GM10248 (cell line): ENCODE measurements at regions not wholly inside any gene's neighbourhood (a gene's known extent, or its start where the extent isn't known, plus 50 kb on each side); places are given as distances from the start of the nearest gene placed in this dataset.
"Not testable (repeated sequence)": the region's sequence is repeated elsewhere in the genome, so short reads cannot be mapped to it uniquely, and the experiment has no call there.

ENCODE experiments used
- CTCF ChIA-PET: fragments of 300-600 bp; sonication (Branson Sonifier 250); formaldehyde crosslinking; extraction: SDS; loops from one replicate; lab custom pipeline; 2021; ENCODE audit warnings: antibody characterized with exemption; lab: Yijun Ruan, JAX
- POLR2A ChIA-PET: fragments of 350-650 bp; sonication (Branson Sonifier 250); formaldehyde crosslinking; extraction: SDS; loops from one replicate; lab custom pipeline; 2020; ENCODE audit warnings: antibody characterized with exemption; lab: Yijun Ruan, JAX
- DNase-seq: peaks from one replicate; pipeline ENCODE4 v3.0.0; 2012; ENCODE audit errors: extremely low spot score
- CTCF ChIP-seq: IDR thresholded peaks from 2 replicates; pipeline ENCODE4 v1.5.1; 2012; ENCODE audit warnings: mild to moderate bottlenecking, low read depth; ENCODE audit errors: extremely low read depth, missing control alignments, control extremely low read depth

GRCh38 chr7:131627735-131628190, 71.3 kb upstream of the PODXL start:
- CTCF ChIA-PET, result interaction anchor here (1.6 kb wide), 1 partner anchor 27 kb away, joined by 5 read pairs; no protein-coding TSS in a partner anchor
- no peak for TF ChIP-seq CTCF
- POLR2A ChIA-PET, result no interaction called here
- no peak for DNase-seq

GRCh38 chr7:131626643-131627042, 70.2 kb upstream of the PODXL start:
- CTCF ChIA-PET, result interaction anchor here (1.2 to 1.6 kb wide), 2 partner anchors 20 to 29 kb away, joined by 3 to 5 read pairs; no protein-coding TSS in a partner anchor
- POLR2A ChIA-PET, result no interaction called here
- no peak for DNase-seq
- no peak for TF ChIP-seq CTCF

GRCh38 chr7:131625817-131626372, 69.5 kb upstream of the PODXL start:
- ChIA-PET CTCF (interaction anchor here (1.1 to 1.2 kb wide), 3 partner anchors 11 to 29 kb away, joined by 3 read pairs; no protein-coding TSS in a partner anchor), POLR2A (no interaction called here)
- no peak for DNase-seq
- TF ChIP-seq CTCF, result no peak

DNA sequence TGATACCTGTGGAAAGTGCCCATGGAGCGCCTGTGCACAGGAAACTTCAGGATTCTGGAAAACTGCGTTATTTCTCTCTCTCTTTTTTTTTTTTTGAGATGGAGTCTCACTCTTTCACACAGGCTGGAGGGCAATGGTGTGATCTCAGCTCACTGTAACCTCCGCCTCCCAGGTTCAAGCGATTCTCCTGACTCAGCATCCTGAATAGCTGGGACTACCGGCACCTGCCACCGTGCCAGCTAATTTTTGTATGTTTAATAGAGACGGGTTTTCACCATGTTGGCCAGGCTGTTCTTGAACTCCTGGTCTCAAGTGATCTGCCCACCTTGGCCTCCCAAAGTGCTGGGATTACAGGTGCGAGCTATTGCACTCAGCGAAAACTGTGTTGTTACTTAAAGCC, 68.9 kb upstream of the PODXL start:
- CTCF ChIA-PET, result interaction anchor here (1.1 kb wide), 2 partner anchors 10 to 28 kb away, joined by 3 read pairs; no protein-coding TSS in a partner anchor
- DNase-seq, POLR2A ChIA-PET: not testable (repeated sequence)

DNA sequence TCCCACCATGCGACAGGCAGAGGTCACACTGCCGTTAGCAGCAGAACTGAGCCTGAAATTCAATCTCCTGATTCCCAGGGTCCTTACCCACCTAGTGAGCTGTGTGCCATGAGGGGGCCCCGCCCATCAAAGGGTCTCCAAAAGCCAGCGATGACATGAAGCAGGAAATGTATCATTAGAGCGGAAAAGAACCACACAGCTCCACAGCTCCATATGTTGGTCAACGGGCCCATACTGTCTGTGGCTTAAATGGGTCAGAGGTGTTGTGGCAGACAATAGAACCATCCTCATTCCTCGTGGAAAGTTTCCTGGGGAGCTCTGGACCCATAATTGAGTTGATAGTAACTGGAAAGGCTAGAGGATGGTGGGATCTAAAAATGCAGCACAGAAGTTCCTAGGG, 68.1 kb upstream of the PODXL start:
- no peak for DNase-seq
- CTCF ChIA-PET, result no interaction called here
- POLR2A ChIA-PET, result no interaction called here
- TF ChIP-seq CTCF, result no peak

DNA sequence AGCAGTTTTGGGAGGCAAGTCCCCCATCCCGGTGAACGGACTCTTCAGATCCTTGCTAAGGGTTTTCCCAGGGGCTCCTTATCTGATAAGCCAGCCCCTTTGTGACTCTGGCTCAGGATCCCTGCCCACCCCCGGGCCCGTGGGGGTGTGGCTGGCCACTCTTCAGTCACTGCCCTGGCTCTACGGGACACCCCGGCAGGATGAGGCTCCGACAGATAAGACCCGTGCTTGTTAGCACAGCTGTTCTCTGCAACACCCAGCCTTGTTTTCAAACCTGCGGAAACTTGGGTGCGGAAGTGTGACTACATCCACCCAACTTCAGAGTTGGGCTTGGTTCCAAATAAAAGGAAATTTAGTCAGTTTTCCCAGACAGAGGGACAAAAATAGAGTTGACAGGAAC, 66.7 kb upstream of the PODXL start:
- ChIA-PET POLR2A (no interaction called here), CTCF (no interaction called here)
- no peak for TF ChIP-seq CTCF
- DNase-seq, result no peak

GRCh38 chr7:131621652-131622051, 65.2 kb upstream of the PODXL start:
- DNase-seq, result no peak
- CTCF ChIA-PET, result no interaction called here
- POLR2A ChIA-PET, result no interaction called here
- no peak for TF ChIP-seq CTCF
